ENCODE measurements at regions not wholly inside any gene's neighbourhood (a gene's known extent, or its start where the extent isn't known, plus 50 kb on each side); places are given as distances from the start of the nearest gene placed in this dataset.
A peak's percentile ranks its signal among the peaks of the same experiment; 100 is the strongest.

DNA sequence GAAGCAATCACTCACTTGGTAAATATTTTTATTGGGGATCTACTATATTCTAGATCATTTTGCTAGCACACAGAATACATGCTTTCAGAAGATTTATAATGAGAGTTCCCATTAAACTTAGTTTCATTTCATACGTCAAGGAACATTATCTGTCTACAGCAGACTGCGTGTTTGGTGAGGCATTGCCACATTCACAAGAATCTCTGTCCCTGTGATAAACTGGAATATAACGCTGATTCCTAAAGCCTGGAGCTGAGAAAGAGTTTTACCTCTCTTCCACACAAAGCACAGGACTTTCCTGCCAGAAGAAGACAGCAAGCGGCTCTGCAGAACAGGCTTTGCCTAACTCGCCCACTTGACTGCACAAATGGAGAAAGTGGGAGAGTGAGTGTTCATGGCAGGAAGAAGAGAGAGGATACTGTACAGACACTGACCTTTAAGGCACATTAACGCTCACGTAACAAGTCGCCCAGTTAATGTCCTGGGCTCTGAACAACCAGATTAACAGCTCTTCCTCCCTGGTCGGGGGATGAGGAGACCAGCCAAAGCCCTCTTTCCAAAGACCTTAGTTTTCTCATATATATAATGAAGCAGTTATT, 356.2 kb downstream of the GPD2 start:
- Histone ChIP-seq H3K27me3 (ENCODE audit: insufficient read depth in 3 of 3, low read length in 2 of 3) (no peaks in the 10 kb centered on the region), H3K36me3 (ENCODE audit: insufficient read depth in 1 of 2, low read depth in 1 of 2) (no peaks in the 10 kb centered on the region), H3K27ac (no peak overlapping the region), H3K4me3 (no peak overlapping the region), H3K9me3 (no peaks in the 10 kb centered on the region), H3K4me1 (peaks cover 5% of the 10 kb centered on the region)
- TF ChIP-seq, protein P1, sequence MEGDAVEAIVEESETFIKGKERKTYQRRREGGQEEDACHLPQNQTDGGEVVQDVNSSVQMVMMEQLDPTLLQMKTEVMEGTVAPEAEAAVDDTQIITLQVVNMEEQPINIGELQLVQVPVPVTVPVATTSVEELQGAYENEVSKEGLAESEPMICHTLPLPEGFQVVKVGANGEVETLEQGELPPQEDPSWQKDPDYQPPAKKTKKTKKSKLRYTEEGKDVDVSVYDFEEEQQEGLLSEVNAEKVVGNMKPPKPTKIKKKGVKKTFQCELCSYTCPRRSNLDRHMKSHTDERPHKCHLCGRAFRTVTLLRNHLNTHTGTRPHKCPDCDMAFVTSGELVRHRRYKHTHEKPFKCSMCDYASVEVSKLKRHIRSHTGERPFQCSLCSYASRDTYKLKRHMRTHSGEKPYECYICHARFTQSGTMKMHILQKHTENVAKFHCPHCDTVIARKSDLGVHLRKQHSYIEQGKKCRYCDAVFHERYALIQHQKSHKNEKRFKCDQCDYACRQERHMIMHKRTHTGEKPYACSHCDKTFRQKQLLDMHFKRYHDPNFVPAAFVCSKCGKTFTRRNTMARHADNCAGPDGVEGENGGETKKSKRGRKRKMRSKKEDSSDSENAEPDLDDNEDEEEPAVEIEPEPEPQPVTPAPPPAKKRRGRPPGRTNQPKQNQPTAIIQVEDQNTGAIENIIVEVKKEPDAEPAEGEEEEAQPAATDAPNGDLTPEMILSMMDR (IDR thresholded peaks at IDR 0.05): no peak
- intact Hi-C loops (cut with DNase I): no loop called here
- ATAC-seq (peak in 3 of 4 donors; percentile 20 to 54 (median 53)), DNase-seq (no peak)
- 80 to 85% (median 83%) methylated on average over 9 of the region's 9 CpGs for WGBS, 3 donors

DNA sequence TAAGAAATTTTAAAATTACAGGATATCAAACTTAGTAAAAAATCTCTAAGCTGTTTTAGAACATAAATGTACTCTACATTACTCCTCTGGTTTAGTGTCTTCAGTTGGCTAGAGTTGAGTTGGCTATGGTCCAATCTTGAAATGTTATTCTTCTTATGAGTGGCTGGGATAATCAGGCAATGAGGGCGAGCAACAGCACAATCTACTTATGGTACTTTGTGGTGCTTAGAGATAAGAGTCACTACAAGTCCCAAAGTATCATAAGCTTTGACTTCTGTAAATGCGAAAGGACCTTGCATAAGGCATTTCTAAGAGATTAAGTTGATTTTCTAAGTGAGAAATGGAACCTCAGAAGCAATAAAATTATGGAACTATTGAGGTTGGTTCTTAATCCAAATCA, 361.7 kb downstream of the GPD2 start:
- H3K4me1 ChIP-seq: no peaks in the 10 kb centered on the region
- TF ChIP-seq, protein P1 (IDR thresholded peaks at IDR 0.05): no peak
- no peaks in the 10 kb centered on the region for H3K36me3 ChIP-seq (ENCODE audit: insufficient read depth in 1 of 2, low read depth in 1 of 2)
- no peak overlapping the region for H3K4me3 ChIP-seq
- no peak overlapping the region for H3K27ac ChIP-seq
- DNase-seq: no peak
- intact Hi-C loops (cut with DNase I): no loop called here
- ATAC-seq: no peak
- 90 to 92% (median 91%) methylated on average over 2 of the region's 2 CpGs for WGBS, 3 donors
- no peaks in the 10 kb centered on the region for H3K9me3 ChIP-seq
- H3K27me3 ChIP-seq (ENCODE audit: insufficient read depth in 3 of 3, low read length in 2 of 3): no peaks in the 10 kb centered on the region

DNA sequence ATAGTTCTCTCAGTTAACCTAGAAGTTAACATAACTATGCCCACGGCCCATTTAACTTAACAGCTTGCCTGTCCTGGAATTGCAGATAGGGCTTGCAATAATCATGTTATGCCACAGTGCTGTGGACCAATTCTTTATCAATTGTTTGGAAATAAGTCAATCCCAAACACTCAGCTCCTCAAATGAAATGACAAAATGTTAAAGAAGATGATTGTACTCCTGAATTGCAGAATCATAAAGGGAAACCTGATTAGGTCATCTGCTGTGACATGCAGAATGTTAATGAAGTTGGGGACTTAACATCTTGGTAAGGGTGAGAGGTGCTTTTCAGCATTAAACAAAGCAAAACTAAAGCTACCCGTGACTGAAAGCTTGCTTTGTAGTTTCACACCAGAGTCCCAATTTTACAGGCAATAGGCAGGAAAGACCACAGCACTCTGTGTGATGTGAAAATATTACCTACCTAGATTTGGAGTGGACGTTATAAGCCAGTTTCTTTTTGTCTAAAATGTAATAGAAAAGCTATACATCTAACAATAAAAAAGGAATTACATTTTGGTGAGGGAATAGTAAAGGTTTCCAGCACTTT, 364.0 kb downstream of the GPD2 start:
- peak in 1 of 4 donors; percentile 52 for ATAC-seq

DNA sequence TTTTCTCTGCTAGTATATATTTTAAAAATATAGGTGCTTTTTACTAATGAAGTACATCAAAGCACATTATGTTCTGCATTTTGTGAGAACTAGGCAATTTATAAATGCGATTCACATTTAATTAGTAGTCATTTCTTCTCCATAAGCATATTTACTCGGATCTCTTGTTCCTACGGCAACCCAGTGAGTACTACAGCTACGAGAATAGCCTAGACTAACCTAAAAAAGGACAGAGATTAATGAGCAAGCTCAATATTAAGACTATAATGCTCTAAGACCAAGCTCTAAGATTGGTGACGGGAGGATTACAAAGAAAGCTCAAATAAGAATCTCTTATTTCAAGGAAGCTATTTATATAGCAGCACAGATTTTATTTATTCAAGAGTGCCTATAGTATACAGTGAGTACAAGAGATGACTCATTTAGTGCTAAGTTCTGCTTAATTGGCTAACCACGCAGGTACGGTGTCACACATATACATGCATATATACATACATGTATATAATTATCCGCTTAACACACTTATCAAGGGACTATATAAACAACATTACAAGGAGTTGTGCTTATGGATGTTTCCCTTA, 364.7 kb downstream of the GPD2 start:
- TF ChIP-seq, protein P1 (IDR thresholded peaks at IDR 0.05): no peak
- peak overlapping the region; percentile 57 for H3K4me3 ChIP-seq
- ATAC-seq: peak in 3 of 4 donors; percentile 27 to 71 (median 47)
- no peaks in the 10 kb centered on the region for H3K36me3 ChIP-seq (ENCODE audit: insufficient read depth in 1 of 2, low read depth in 1 of 2)
- no peaks in the 10 kb centered on the region for H3K27me3 ChIP-seq (ENCODE audit: insufficient read depth in 3 of 3, low read length in 2 of 3)
- H3K4me1 ChIP-seq: no peaks in the 10 kb centered on the region
- DNase-seq: no peak
- peak overlapping the region; percentile 17 for H3K27ac ChIP-seq
- 47 to 63% (median 49%) methylated on average over 8 of the region's 8 CpGs for WGBS, 3 donors
- H3K9me3 ChIP-seq: no peaks in the 10 kb centered on the region
- intact Hi-C loops (cut with DNase I): no loop called here

More for the DNA sequence above, 364.0 kb downstream of the GPD2 start:
- Histone ChIP-seq H3K27ac (peak overlapping the region; percentile 17), H3K36me3 (ENCODE audit: insufficient read depth in 1 of 2, low read depth in 1 of 2) (no peaks in the 10 kb centered on the region), H3K4me1 (no peaks in the 10 kb centered on the region), H3K4me3 (peak overlapping the region; percentile 57), H3K9me3 (no peaks in the 10 kb centered on the region), H3K27me3 (ENCODE audit: insufficient read depth in 3 of 3, low read length in 2 of 3) (no peaks in the 10 kb centered on the region)
- intact Hi-C loops (cut with DNase I): no loop called here
- 37 to 56% (median 41%) methylated on average over 3 of the region's 3 CpGs for WGBS, 3 donors
- DNase-seq: no peak
- TF ChIP-seq, protein P1 (IDR thresholded peaks at IDR 0.05): no peak
